Endothelial cell of umbilical vein (primary cell): ENCODE measurements at regions not wholly inside any gene's neighbourhood (a gene's known extent, or its start where the extent isn't known, plus 50 kb on each side); places are given as distances from the start of the nearest gene placed in this dataset.

Experiments
- BruUV-seq: library from RNA; stranded (reverse); fragments of 400-500 nt; replicated peaks from 2 replicates; lab custom pipeline; 2021; lab: Mats Ljungman, UMichigan
- CTCF ChIA-PET: fragments of 300-600, 350-600 bp; sonication (Branson Sonifier 250); formaldehyde crosslinking; loops from one replicate; lab custom pipeline; 2021; ENCODE audit warnings: antibody characterized with exemption, inconsistent platforms; lab: Charles Lee
- POLR2A ChIA-PET: fragments of 300-600, 350-600 bp; sonication (Branson Sonifier 250); formaldehyde crosslinking; loops from one replicate; lab custom pipeline; 2021; ENCODE audit warnings: antibody characterized with exemption, inconsistent platforms; lab: Charles Lee
- DNase-seq: peaks from one replicate; pipeline ENCODE4 v3.0.0-alpha.2; 2011; ENCODE audit warnings: low read depth, low spot score
- FAIRE-seq: peaks from 2 replicates; lab custom pipeline; 2011; peaks lifted over from hg19 to GRCh38; lab: Jason Lieb, UNC
- H2AFZ ChIP-seq: 2 replicates; pipeline ENCODE4 v1.6.0; 2012; ENCODE audit warnings: low read depth, low read length, control low read depth, inconsistent platforms
- H3K27ac ChIP-seq: 2 replicates; pipeline ENCODE4 v1.5.1; 2011; ENCODE audit warnings: low read depth, mild to moderate bottlenecking, control low read depth, low read length, moderate library complexity; ENCODE audit not compliant: insufficient read depth
- H3K27me3 ChIP-seq, 2 experiments: 2 replicates each; pipeline versions ENCODE4 v1.6.0 to v1.6.1; 2011; ENCODE audit warnings: low read length in 2 of 2, mixed read lengths in 1 of 2; ENCODE audit not compliant: control insufficient read depth in 2 of 2, insufficient read depth in 2 of 2
- H3K36me3 ChIP-seq, 2 experiments: 2 replicates in 1 of 2; 3 replicates in 1 of 2; pipeline ENCODE4 v1.5.1; 2011; ENCODE audit warnings: low read length in 2 of 2, mild to moderate bottlenecking in 1 of 2, moderate library complexity in 1 of 2; ENCODE audit not compliant: control insufficient read depth in 2 of 2, insufficient read depth in 2 of 2; ENCODE audit errors: extremely low read depth in 1 of 2
- H3K4me1 ChIP-seq: 3 replicates; pipeline ENCODE4 v1.5.1; 2011; ENCODE audit warnings: mild to moderate bottlenecking, low read length; ENCODE audit not compliant: control insufficient read depth, insufficient read depth; ENCODE audit errors: extremely low read depth
- H3K4me2 ChIP-seq: 2 replicates; pipeline ENCODE4 v1.6.1; 2011; ENCODE audit warnings: low read length, control low read depth, mixed read lengths; ENCODE audit not compliant: insufficient read depth
- H3K4me3 ChIP-seq, 3 experiments: fragments of 200-600 bp in 1 of 3; sonication (generic), shearing (Covaris generic) in 1 of 3; replicated peaks in 1 of 3; 2 replicates each; pipeline ENCODE4 v1.5.1; 2011 to 2016; ENCODE audit warnings: control low read depth in 3 of 3, low read length in 3 of 3, mild to moderate bottlenecking in 2 of 3, inconsistent platforms in 1 of 3, low read depth in 1 of 3, moderate library complexity in 1 of 3; ENCODE audit not compliant: insufficient read depth in 1 of 3
- H3K79me2 ChIP-seq: 2 replicates; pipeline ENCODE4 v1.6.0; 2012; ENCODE audit warnings: low read length, inconsistent platforms; ENCODE audit not compliant: control insufficient read depth, insufficient read depth
- H3K9ac ChIP-seq: replicated peaks from 2 replicates; pipeline ENCODE3; 2011; ENCODE audit warnings: low read length, control low read depth; ENCODE audit not compliant: insufficient read depth; ENCODE audit errors: extremely low read depth
- H3K9me1 ChIP-seq: replicated peaks from 3 replicates; pipeline ENCODE4 v1.6.0; 2011; ENCODE audit warnings: mild to moderate bottlenecking, low read length; ENCODE audit not compliant: control insufficient read depth, insufficient read depth; ENCODE audit errors: extremely low read depth
- H3K9me3 ChIP-seq: replicated peaks from 2 replicates; pipeline ENCODE4 v1.5.1; 2012; ENCODE audit warnings: low read length, inconsistent platforms; ENCODE audit not compliant: control insufficient read depth, insufficient read depth
- H4K20me1 ChIP-seq: replicated peaks from 2 replicates; pipeline ENCODE3; 2011; ENCODE audit warnings: mild to moderate bottlenecking, low read length; ENCODE audit not compliant: control insufficient read depth, insufficient read depth; ENCODE audit errors: extremely low read depth
- CTCF ChIP-seq, 2 donors: IDR thresholded peaks; 1 replicate in 1 of 2; 2 replicates in 1 of 2; pipeline ENCODE4 v1.5.1; 2011; ENCODE audit warnings: low read length in 2 of 2, mild to moderate bottlenecking in 2 of 2, moderate library complexity in 2 of 2, control low read depth in 1 of 2, inconsistent platforms in 1 of 2, low read depth in 1 of 2; ENCODE audit not compliant: insufficient read depth in 1 of 2; ENCODE audit errors: extremely low read depth in 1 of 2
- EZH2 ChIP-seq: IDR thresholded peaks from 2 replicates; pipeline ENCODE4 v1.6.1; 2012; ENCODE audit warnings: borderline replicate concordance, low read depth, mild to moderate bottlenecking, moderate library complexity, low read length, inconsistent platforms; ENCODE audit not compliant: severe bottlenecking
- FOS ChIP-seq: IDR thresholded peaks from 2 replicates; pipeline ENCODE4 v1.6.1; 2011; ENCODE audit warnings: mild to moderate bottlenecking, low read length, moderate library complexity, borderline replicate concordance; ENCODE audit not compliant: insufficient read depth
- GATA2 ChIP-seq: IDR thresholded peaks from 2 replicates; pipeline ENCODE4 v1.7.0; 2011; ENCODE audit warnings: low read depth, mild to moderate bottlenecking, moderate library complexity, mixed read lengths, low read length; ENCODE audit not compliant: insufficient read length, insufficient read depth
- JUN ChIP-seq: IDR thresholded peaks from 2 replicates; pipeline ENCODE4 v1.6.1; 2011; ENCODE audit warnings: borderline replicate concordance, low read depth; ENCODE audit not compliant: insufficient read length, insufficient read depth
- MAX ChIP-seq: IDR thresholded peaks from 2 replicates; pipeline ENCODE4 v1.6.1; 2011; ENCODE audit not compliant: insufficient read depth, insufficient read length
- MYC ChIP-seq: IDR thresholded peaks from one replicate; pipeline ENCODE4 v1.6.1; 2011; ENCODE audit warnings: mild to moderate bottlenecking, low read depth, low read length
- POLR2A ChIP-seq: IDR thresholded peaks from 2 replicates; pipeline ENCODE4 v1.6.1; 2012; ENCODE audit warnings: low read depth, mild to moderate bottlenecking, control low read depth, low read length
- POLR2AphosphoS5 ChIP-seq: IDR thresholded peaks from 2 replicates; pipeline ENCODE4 v1.6.1; 2012; ENCODE audit warnings: low read depth, mild to moderate bottlenecking, control low read depth, low read length, moderate library complexity; ENCODE audit not compliant: insufficient read depth
- dilution Hi-C: fragments of 300-500 bp; cut with MboI; formaldehyde crosslinking; loops from one replicate; pipeline ENCODE4 v1.15.0; 2019; ENCODE audit warnings: low sequenced_read_pairs; ENCODE audit not compliant: extremely low pct_ligation_motif_present
- intact Hi-C: fragments of 100-400 bp; cut with micrococcal nuclease; formaldehyde crosslinking; loops from one replicate; pipeline ENCODE4 v1.10.0; 2022

- dilution Hi-C loops, result no loop called here
- Histone ChIP-seq H3K36me3 (no peaks in the 10 kb centered on the region), H3K9ac (no peak overlapping the region), H3K27ac (no peak overlapping the region), H3K9me1 (no peaks in the 10 kb centered on the region), H3K4me1 (no peaks in the 10 kb centered on the region), H3K9me3 (no peaks in the 10 kb centered on the region), H3K4me3 (no peak overlapping the region), H4K20me1 (no peaks in the 10 kb centered on the region), H2AFZ (no peak overlapping the region), H3K27me3 (no peaks in the 10 kb centered on the region), H3K4me2 (no peak overlapping the region), H3K79me2 (no peaks in the 10 kb centered on the region)
- DNase-seq, result no peak
- POLR2A ChIA-PET, result no interaction called here
- intact Hi-C loops, result no loop called here
- no peak for FAIRE-seq
- TF ChIP-seq JUN (no peak), EZH2 (no peak), CTCF (IDR thresholded peaks at IDR 0.05; ENCODE audit: extremely low read depth in 1 of 2, insufficient read depth in 1 of 2, low read depth in 1 of 2, low read length in 2 of 2) (no peak), GATA2 (no peak), FOS (no peak), POLR2AphosphoS5 (no peak), MYC (no peak), MAX (no peak), POLR2A (no peak)
- no TSS peak for BruUV-seq
- CTCF ChIA-PET, result no interaction called here
These were observed 207.0 kb downstream of the THBS2 start for GRCh38 chr6:169046483-169047192.
